PC-3 (cell line): ENCODE measurements at regions not wholly inside any gene's neighbourhood (a gene's known extent, or its start where the extent isn't known, plus 50 kb on each side); places are given as distances from the start of the nearest gene placed in this dataset.
"Not testable (repeated sequence)": the region's sequence is repeated elsewhere in the genome, so short reads cannot be mapped to it uniquely, and the experiment has no call there.

ENCODE experiments used
- EZH2 ChIP-seq: fragments of 300-600 bp; sonication (generic); IDR thresholded peaks from one replicate; pipeline ENCODE4 v1.6.1; 2017; ENCODE audit warnings: antibody characterized with exemption, mild to moderate bottlenecking, low read length; ENCODE audit not compliant: unreplicated experiment
- TF ChIP-seq, protein P1 (sequence below): fragments of 300-600 bp; sonication (generic); conservative IDR thresholded peaks from 2 replicates; pipeline ENCODE4 v1.5.1; 2017; ENCODE audit warnings: antibody characterized with exemption, low read depth, mild to moderate bottlenecking, low read length

DNA sequence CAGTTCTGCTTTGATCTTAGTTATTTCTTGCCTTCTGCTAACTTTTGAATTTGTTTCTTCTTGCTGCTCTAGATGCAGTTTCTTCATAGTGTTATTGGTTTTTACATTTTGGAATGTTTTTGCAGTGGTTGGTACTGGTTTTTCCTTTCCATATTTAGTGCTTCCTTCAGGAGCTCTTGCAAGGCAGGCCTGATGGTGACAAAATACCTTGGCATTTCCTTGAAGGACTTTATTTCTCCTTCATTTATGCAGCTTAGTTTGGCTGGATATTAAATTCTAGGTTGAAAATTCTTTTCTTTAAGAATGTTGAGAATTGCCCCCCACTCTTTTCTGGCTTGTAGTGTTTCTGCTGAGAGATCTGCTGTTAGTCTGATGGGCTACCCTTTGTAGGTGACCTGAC is 1654.7 kb upstream of the SEL1L start:
- not testable (repeated sequence) for TF ChIP-seq EZH2
- TF ChIP-seq, protein P1, sequence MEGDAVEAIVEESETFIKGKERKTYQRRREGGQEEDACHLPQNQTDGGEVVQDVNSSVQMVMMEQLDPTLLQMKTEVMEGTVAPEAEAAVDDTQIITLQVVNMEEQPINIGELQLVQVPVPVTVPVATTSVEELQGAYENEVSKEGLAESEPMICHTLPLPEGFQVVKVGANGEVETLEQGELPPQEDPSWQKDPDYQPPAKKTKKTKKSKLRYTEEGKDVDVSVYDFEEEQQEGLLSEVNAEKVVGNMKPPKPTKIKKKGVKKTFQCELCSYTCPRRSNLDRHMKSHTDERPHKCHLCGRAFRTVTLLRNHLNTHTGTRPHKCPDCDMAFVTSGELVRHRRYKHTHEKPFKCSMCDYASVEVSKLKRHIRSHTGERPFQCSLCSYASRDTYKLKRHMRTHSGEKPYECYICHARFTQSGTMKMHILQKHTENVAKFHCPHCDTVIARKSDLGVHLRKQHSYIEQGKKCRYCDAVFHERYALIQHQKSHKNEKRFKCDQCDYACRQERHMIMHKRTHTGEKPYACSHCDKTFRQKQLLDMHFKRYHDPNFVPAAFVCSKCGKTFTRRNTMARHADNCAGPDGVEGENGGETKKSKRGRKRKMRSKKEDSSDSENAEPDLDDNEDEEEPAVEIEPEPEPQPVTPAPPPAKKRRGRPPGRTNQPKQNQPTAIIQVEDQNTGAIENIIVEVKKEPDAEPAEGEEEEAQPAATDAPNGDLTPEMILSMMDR, result not testable (repeated sequence)
